PFSK-1 (cell line): ENCODE measurements at regions not wholly inside any gene's neighbourhood (a gene's known extent, or its start where the extent isn't known, plus 50 kb on each side); places are given as distances from the start of the nearest gene placed in this dataset.

Source experiments
- FOXP2 ChIP-seq: optimal IDR thresholded peaks from 2 replicates; pipeline ENCODE3; 2011; ENCODE audit warnings: borderline replicate concordance, control low read depth, inconsistent platforms; ENCODE audit not compliant: insufficient read depth; ENCODE audit errors: extremely low read length, extremely low read depth
- POLR2AphosphoS5 ChIP-seq: IDR thresholded peaks from 2 replicates; pipeline ENCODE4 v1.6.1; 2012; ENCODE audit warnings: low read depth, mild to moderate bottlenecking, control low read depth, low read length, moderate library complexity
- REST ChIP-seq, 2 experiments: IDR thresholded peaks; 2 replicates each; pipeline versions ENCODE4 v1.6.1 to v1.8.0; 2011 to 2012; ENCODE audit warnings: low read depth in 2 of 2, low read length in 2 of 2, control low read depth in 1 of 2, inconsistent platforms in 1 of 2, mild to moderate bottlenecking in 1 of 2, moderate library complexity in 1 of 2; ENCODE audit not compliant: insufficient read depth in 1 of 2
- SIN3A ChIP-seq: IDR thresholded peaks from 2 replicates; pipeline ENCODE4 v1.6.1; 2012; ENCODE audit warnings: mild to moderate bottlenecking, low read length, moderate library complexity, borderline replicate concordance; ENCODE audit not compliant: insufficient read depth
- TAF1 ChIP-seq: IDR thresholded peaks from 2 replicates; pipeline ENCODE4 v1.6.1; 2012; ENCODE audit warnings: low read length, control low read depth, borderline replicate concordance; ENCODE audit not compliant: insufficient read depth

- TF ChIP-seq SIN3A (no peak), TAF1 (no peak), REST (IDR thresholded peaks at IDR 0.05; ENCODE audit: insufficient read depth in 1 of 2, low read depth in 2 of 2, low read length in 2 of 2) (no peak), POLR2AphosphoS5 (no peak), FOXP2 (no peak)
These were observed 65.1 kb upstream of the HES1 start for GRCh38 chr3:194070634-194071409.

- TF ChIP-seq TAF1 = no peak
- no peak for TF ChIP-seq REST (IDR thresholded peaks at IDR 0.05; ENCODE audit: insufficient read depth in 1 of 2, low read depth in 2 of 2, low read length in 2 of 2)
- TF ChIP-seq SIN3A = no peak
These were observed 63.9 kb upstream of the HES1 start for GRCh38 chr3:194072097-194072428.

- TF ChIP-seq SIN3A = no peak
- no peak for TF ChIP-seq TAF1
- TF ChIP-seq POLR2AphosphoS5 = no peak
- no peak for TF ChIP-seq REST (IDR thresholded peaks at IDR 0.05; ENCODE audit: insufficient read depth in 1 of 2, low read depth in 2 of 2, low read length in 2 of 2)
- no peak for TF ChIP-seq FOXP2
These were observed 63.2 kb upstream of the HES1 start for GRCh38 chr3:194072691-194073279.

- TF ChIP-seq SIN3A (no peak), FOXP2 (no peak), TAF1 (no peak), POLR2AphosphoS5 (no peak), REST (IDR thresholded peaks at IDR 0.05; ENCODE audit: insufficient read depth in 1 of 2, low read depth in 2 of 2, low read length in 2 of 2) (no peak)
These were observed 62.0 kb upstream of the HES1 start for GRCh38 chr3:194073926-194074325.
